22Rv1 (cell line): ENCODE measurements at regions not wholly inside any gene's neighbourhood (a gene's known extent, or its start where the extent isn't known, plus 50 kb on each side); places are given as distances from the start of the nearest gene placed in this dataset.

ENCODE experiments used
- H3K27ac ChIP-seq: fragments of 450-650 bp; 2 replicates; pipeline ENCODE4 v1.5.1; 2017
- CTCF ChIP-seq: fragments of 450-650 bp; IDR thresholded peaks from 2 replicates; pipeline ENCODE4 v1.5.1; 2017; ENCODE audit warnings: mild to moderate bottlenecking
- ZFX ChIP-seq: fragments of 450-650 bp; IDR thresholded peaks from 2 replicates; pipeline ENCODE4 v1.6.1; 2017; ENCODE audit warnings: antibody characterized with exemption, borderline replicate concordance

GRCh38 chr1:112806090-112806642, 91.0 kb upstream of the PPM1J start:
- no peak overlapping the region for H3K27ac ChIP-seq
- TF ChIP-seq ZFX (no peak), CTCF (no peak)

- H3K27ac ChIP-seq, result no peak overlapping the region
- TF ChIP-seq ZFX, result no peak
- no peak for TF ChIP-seq CTCF
Observed at GRCh38 chr1:112805155-112805853, 90.2 kb upstream of the PPM1J start.

- H3K27ac ChIP-seq, result no peak overlapping the region
- TF ChIP-seq CTCF (peak; percentile 92), ZFX (no peak)
Observed at GRCh38 chr1:112803906-112804762, 89.0 kb upstream of the PPM1J start.

- H3K27ac ChIP-seq, result no peak overlapping the region
- TF ChIP-seq CTCF, result no peak
Observed at GRCh38 chr1:112800289-112800688, 85.2 kb upstream of the PPM1J start.

- TF ChIP-seq ZFX (no peak), CTCF (no peak)
Observed at GRCh38 chr1:112798292-112798691, 83.2 kb upstream of the PPM1J start.

GRCh38 chr1:112797224-112797623, 82.1 kb upstream of the PPM1J start:
- H3K27ac ChIP-seq, result no peak overlapping the region
- TF ChIP-seq ZFX, result no peak
- TF ChIP-seq CTCF, result no peak

More at GRCh38 chr1:112798292-112798691, 83.2 kb upstream of the PPM1J start:
- H3K27ac ChIP-seq, result no peak overlapping the region

- TF ChIP-seq ZFX (no peak), CTCF (no peak)
- no peak overlapping the region for H3K27ac ChIP-seq
Observed at GRCh38 chr1:112794654-112795239, 79.6 kb upstream of the PPM1J start.
